HepG2 (cell line): ENCODE measurements at regions not wholly inside any gene's neighbourhood (a gene's known extent, or its start where the extent isn't known, plus 50 kb on each side); places are given as distances from the start of the nearest gene placed in this dataset.

ENCODE experiments used
- ATAC-seq: fragments of 200-7000 bp; cut with Tn5 transposase; 3 replicates; pipeline ENCODE4 v1.9.1; 2020; ENCODE audit warnings: mild to moderate bottlenecking, moderate library complexity
- BruUV-seq: library from RNA; stranded (reverse); fragments of 400-500 nt; replicated peaks from 2 replicates; lab custom pipeline; 2021; lab: Mats Ljungman, UMichigan
- CTCF ChIA-PET: fragments of 300-600 bp; formaldehyde crosslinking; extraction: SDS; loops from one replicate; lab custom pipeline; 2021; ENCODE audit warnings: low total read pairs, inconsistent platforms, low intra/inter-chr PET ratio; lab: Yijun Ruan, JAX
- POLR2A ChIA-PET: fragments of 350-600 bp; sonication (Branson Sonifier 250); formaldehyde crosslinking; loops from one replicate; lab custom pipeline; 2020; ENCODE audit warnings: antibody characterized with exemption, inconsistent platforms; lab: Yijun Ruan, JAX
- DNase-seq: peaks from one replicate; pipeline ENCODE4 v3.0.0-alpha.2; 2015; ENCODE audit warnings: low spot score
- FAIRE-seq: peaks from 3 replicates; lab custom pipeline; 2011; peaks lifted over from hg19 to GRCh38; lab: Jason Lieb, UNC
- H2AFZ ChIP-seq: one replicate; pipeline ENCODE4 v1.6.1; 2011; ENCODE audit warnings: low read length, inconsistent platforms
- H3K27ac ChIP-seq: fragments of 300-600 bp; 3 replicates; pipeline ENCODE4 v1.8.0; 2011; ENCODE audit warnings: mixed run types, mild to moderate bottlenecking, mixed read lengths, low read length, inconsistent platforms; ENCODE audit not compliant: insufficient read depth; ENCODE audit errors: extremely low read length
- H3K27me3 ChIP-seq, 2 experiments: fragments of 200-600 bp in 1 of 2; 2 replicates in 1 of 2; 3 replicates in 1 of 2; pipeline versions ENCODE4 v1.6.0 to v1.8.0; 2011; ENCODE audit warnings: low read length in 2 of 2, mild to moderate bottlenecking in 2 of 2, moderate library complexity in 2 of 2, inconsistent platforms in 1 of 2; ENCODE audit not compliant: insufficient read depth in 2 of 2, control insufficient read depth in 1 of 2
- H3K36me3 ChIP-seq, 2 experiments: fragments of 200-600 bp in 1 of 2; replicated peaks in 1 of 2; 2 replicates in 1 of 2; 3 replicates in 1 of 2; pipeline versions ENCODE4 v1.5.1 to v1.8.0; 2011; ENCODE audit warnings: low read length in 2 of 2, inconsistent platforms in 1 of 2; ENCODE audit not compliant: insufficient read depth in 2 of 2, control insufficient read depth in 1 of 2
- H3K4me1 ChIP-seq: 2 replicates; pipeline ENCODE4 v1.5.1; 2012; ENCODE audit warnings: low read length, inconsistent platforms; ENCODE audit not compliant: insufficient read depth
- H3K4me2 ChIP-seq: 2 replicates; pipeline ENCODE4 v1.6.0; 2011; ENCODE audit warnings: low read depth, low read length, inconsistent platforms
- H3K4me3 ChIP-seq, 3 experiments: fragments of 200-600 bp in 1 of 3; sonication (generic), shearing (Covaris generic) in 1 of 3; replicated peaks in 1 of 3; 2 replicates each; pipeline ENCODE4 v1.5.1; 2011 to 2016; ENCODE audit warnings: low read length in 3 of 3, inconsistent platforms in 2 of 3, low read depth in 2 of 3, mild to moderate bottlenecking in 2 of 3, control low read depth in 1 of 3, mixed read lengths in 1 of 3; ENCODE audit not compliant: insufficient read depth in 1 of 3
- H3K79me2 ChIP-seq: one replicate; pipeline ENCODE4 v1.6.1; 2011; ENCODE audit warnings: low read length, inconsistent platforms; ENCODE audit not compliant: insufficient read depth
- H3K9ac ChIP-seq: 2 replicates; pipeline ENCODE4 v1.6.0; 2011; ENCODE audit warnings: mild to moderate bottlenecking, low read depth, low read length, inconsistent platforms; ENCODE audit not compliant: insufficient read depth
- H3K9me3 ChIP-seq: 2 replicates; pipeline ENCODE4 v1.5.1; 2012; ENCODE audit warnings: mild to moderate bottlenecking, low read length
- H4K20me1 ChIP-seq: 2 replicates; pipeline ENCODE4 v1.6.0; 2011; ENCODE audit warnings: inconsistent platforms, mild to moderate bottlenecking, low read length, moderate library complexity; ENCODE audit not compliant: insufficient read depth
- CHCHD3 ChIP-seq: sonication (generic); formaldehyde crosslinking; IDR thresholded peaks from 2 replicates; pipeline ENCODE4 v1.8.0; 2022; ENCODE audit warnings: mild to moderate bottlenecking, missing genetic modification reagents, moderate library complexity
- FOXJ3 ChIP-seq: sonication (generic); formaldehyde crosslinking; IDR thresholded peaks from 2 replicates; pipeline ENCODE4 v1.4.0; 2020; ENCODE audit warnings: missing genetic modification reagents, mild to moderate bottlenecking, borderline replicate concordance
- GABPA ChIP-seq, 2 experiments: IDR thresholded peaks; 2 replicates each; pipeline ENCODE4 v1.6.1; 2011 to 2016; ENCODE audit warnings: low read depth in 2 of 2, low read length in 1 of 2, missing biosample characterization in 1 of 2, missing genetic modification characterization in 1 of 2
- HMG20B ChIP-seq: conservative IDR thresholded peaks from 2 replicates; pipeline ENCODE4 v1.6.1; 2016; ENCODE audit warnings: missing genetic modification reagents, missing compliant biosample characterization
- HNF1B ChIP-seq: sonication (generic); formaldehyde crosslinking; IDR thresholded peaks from 2 replicates; pipeline ENCODE4 v1.5.1; 2020; ENCODE audit warnings: mild to moderate bottlenecking, moderate library complexity, missing genetic modification reagents
- NFIB ChIP-seq: sonication (generic); formaldehyde crosslinking; IDR thresholded peaks from 2 replicates; pipeline ENCODE4 v1.9.0; 2021; ENCODE audit warnings: missing genetic modification reagents, mild to moderate bottlenecking, borderline replicate concordance
- POLR2G ChIP-seq: fragments of 200-400 bp; formaldehyde crosslinking; IDR thresholded peaks from 2 replicates; pipeline ENCODE4 v1.6.1; 2018; ENCODE audit warnings: mild to moderate bottlenecking, low read depth, low read length, moderate library complexity
- RFX1 ChIP-seq: fragments of 450-650 bp; IDR thresholded peaks from 2 replicates; pipeline ENCODE4 v1.6.1; 2017
- RNF2 ChIP-seq: fragments of 450-650 bp; conservative IDR thresholded peaks from 2 replicates; pipeline ENCODE4 v1.6.1; 2016; ENCODE audit warnings: low read depth
- SAFB2 ChIP-seq: sonication (generic); formaldehyde crosslinking; IDR thresholded peaks from 2 replicates; pipeline ENCODE4 v1.5.1; 2020; ENCODE audit warnings: missing genetic modification reagents, low read depth, mild to moderate bottlenecking, borderline replicate concordance
- TFAP4 ChIP-seq: sonication (generic); IDR thresholded peaks from 2 replicates; pipeline ENCODE4 v1.6.1; 2016; ENCODE audit warnings: low read depth, borderline replicate concordance
- ZNF205 ChIP-seq: IDR thresholded peaks from 2 replicates; pipeline ENCODE4 v1.6.1; 2018; ENCODE audit warnings: missing biosample characterization, missing genetic modification reagents
- ZNF414 ChIP-seq: sonication (generic); formaldehyde crosslinking; IDR thresholded peaks from 2 replicates; pipeline ENCODE4 v1.5.0; 2020; ENCODE audit warnings: missing genetic modification reagents
- ZNF484 ChIP-seq: sonication (generic); formaldehyde crosslinking; IDR thresholded peaks from 2 replicates; pipeline ENCODE4 v1.5.1; 2020; ENCODE audit warnings: mild to moderate bottlenecking, low read depth, missing genetic modification reagents, borderline replicate concordance
- WGBS: methylation state at CpG from one replicate; pipeline ENCODE4 v1.1.6; 2017; ENCODE audit warnings: low lambda C conversion rate; 5-methylcytosine and 5-hydroxymethylcytosine counted together
- in situ Hi-C: cut with HindIII; loops from 2 replicates; pipeline ENCODE4 v1.10.0; 2017; ENCODE audit warnings: low pct_unique_long_range_greater_than_20kb; ENCODE audit not compliant: extremely low pct_ligation_motif_present
- intact Hi-C: fragments of 100-400 bp; cut with micrococcal nuclease; formaldehyde crosslinking; loops from one replicate; pipeline ENCODE4 v1.10.0; 2022; ENCODE audit not compliant: unreplicated experiment
- TF ChIP-seq, protein P1 (sequence below): sonication (generic); formaldehyde crosslinking; IDR thresholded peaks from 2 replicates; pipeline ENCODE4 v1.4.0; 2020; ENCODE audit warnings: missing genetic modification reagents
- TF ChIP-seq, protein P2 (sequence below): IDR thresholded peaks from 2 replicates; pipeline ENCODE4 v1.6.1; 2016; ENCODE audit warnings: missing compliant biosample characterization, missing genetic modification reagents, borderline replicate concordance
- TF ChIP-seq, protein P3 (sequence below): sonication (generic); formaldehyde crosslinking; IDR thresholded peaks from 2 replicates; pipeline ENCODE4 v1.5.0; 2020; ENCODE audit warnings: mild to moderate bottlenecking, missing genetic modification reagents, borderline replicate concordance

- in situ Hi-C loops, result no loop called here
- intact Hi-C loops, result no loop called here
- no peak for DNase-seq
- CTCF ChIA-PET, result no interaction called here
- H3K9ac ChIP-seq, result no peak overlapping the region
- H4K20me1 ChIP-seq, result no peaks in the 10 kb centered on the region
- no peaks in the 10 kb centered on the region for H3K4me1 ChIP-seq
- no peaks in the 10 kb centered on the region for H3K9me3 ChIP-seq
- BruUV-seq, result no TSS peak
- H3K4me3 ChIP-seq, result no peak overlapping the region
- no peaks in the 10 kb centered on the region for H3K79me2 ChIP-seq
- WGBS, result 2% methylated on average over 4 of the region's 7 CpGs
- H3K36me3 ChIP-seq, result no peaks in the 10 kb centered on the region
- H3K27ac ChIP-seq, result no peak overlapping the region
- H3K4me2 ChIP-seq, result no peak overlapping the region
- ATAC-seq, result no peak
- H2AFZ ChIP-seq, result no peak overlapping the region
- POLR2A ChIA-PET, result no interaction called here
- no peak for FAIRE-seq
- H3K27me3 ChIP-seq, result peaks cover 2 to 28% of the 10 kb centered on the region in 2 experiments; a peak in 3 of 5 replicates
- TF ChIP-seq, protein P1, sequence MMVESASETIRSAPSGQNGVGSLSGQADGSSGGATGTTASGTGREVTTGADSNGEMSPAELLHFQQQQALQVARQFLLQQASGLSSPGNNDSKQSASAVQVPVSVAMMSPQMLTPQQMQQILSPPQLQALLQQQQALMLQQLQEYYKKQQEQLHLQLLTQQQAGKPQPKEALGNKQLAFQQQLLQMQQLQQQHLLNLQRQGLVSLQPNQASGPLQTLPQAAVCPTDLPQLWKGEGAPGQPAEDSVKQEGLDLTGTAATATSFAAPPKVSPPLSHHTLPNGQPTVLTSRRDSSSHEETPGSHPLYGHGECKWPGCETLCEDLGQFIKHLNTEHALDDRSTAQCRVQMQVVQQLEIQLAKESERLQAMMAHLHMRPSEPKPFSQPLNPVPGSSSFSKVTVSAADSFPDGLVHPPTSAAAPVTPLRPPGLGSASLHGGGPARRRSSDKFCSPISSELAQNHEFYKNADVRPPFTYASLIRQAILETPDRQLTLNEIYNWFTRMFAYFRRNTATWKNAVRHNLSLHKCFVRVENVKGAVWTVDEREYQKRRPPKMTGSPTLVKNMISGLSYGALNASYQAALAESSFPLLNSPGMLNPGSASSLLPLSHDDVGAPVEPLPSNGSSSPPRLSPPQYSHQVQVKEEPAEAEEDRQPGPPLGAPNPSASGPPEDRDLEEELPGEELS, result no peak
- TF ChIP-seq GABPA (IDR thresholded peaks at IDR 0.05; ENCODE audit: low read depth, low read length), result no peak
- TF ChIP-seq GABPA (CRISPR knock-in tag; IDR thresholded peaks at IDR 0.05; ENCODE audit: low read depth), result no peak
- no peak for TF ChIP-seq HMG20B (CRISPR knock-in tag)
- TF ChIP-seq HNF1B, result no peak
- no peak for TF ChIP-seq POLR2G
- TF ChIP-seq, protein P2, sequence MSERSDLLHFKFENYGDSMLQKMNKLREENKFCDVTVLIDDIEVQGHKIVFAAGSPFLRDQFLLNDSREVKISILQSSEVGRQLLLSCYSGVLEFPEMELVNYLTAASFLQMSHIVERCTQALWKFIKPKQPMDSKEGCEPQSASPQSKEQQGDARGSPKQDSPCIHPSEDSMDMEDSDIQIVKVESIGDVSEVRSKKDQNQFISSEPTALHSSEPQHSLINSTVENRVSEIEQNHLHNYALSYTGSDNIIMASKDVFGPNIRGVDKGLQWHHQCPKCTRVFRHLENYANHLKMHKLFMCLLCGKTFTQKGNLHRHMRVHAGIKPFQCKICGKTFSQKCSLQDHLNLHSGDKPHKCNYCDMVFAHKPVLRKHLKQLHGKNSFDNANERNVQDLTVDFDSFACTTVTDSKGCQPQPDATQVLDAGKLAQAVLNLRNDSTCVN (CRISPR knock-in tag), result no peak
- TF ChIP-seq CHCHD3, result no peak
- TF ChIP-seq ZNF205, result no peak
- TF ChIP-seq RNF2, result no peak
- TF ChIP-seq FOXJ3, result no peak
- no peak for TF ChIP-seq TFAP4
- TF ChIP-seq ZNF414 (CRISPR knock-in tag), result no peak
- TF ChIP-seq RFX1, result no peak
- TF ChIP-seq ZNF484 (CRISPR knock-in tag), result no peak
- no peak for TF ChIP-seq NFIB (CRISPR knock-in tag)
- TF ChIP-seq, protein P3, sequence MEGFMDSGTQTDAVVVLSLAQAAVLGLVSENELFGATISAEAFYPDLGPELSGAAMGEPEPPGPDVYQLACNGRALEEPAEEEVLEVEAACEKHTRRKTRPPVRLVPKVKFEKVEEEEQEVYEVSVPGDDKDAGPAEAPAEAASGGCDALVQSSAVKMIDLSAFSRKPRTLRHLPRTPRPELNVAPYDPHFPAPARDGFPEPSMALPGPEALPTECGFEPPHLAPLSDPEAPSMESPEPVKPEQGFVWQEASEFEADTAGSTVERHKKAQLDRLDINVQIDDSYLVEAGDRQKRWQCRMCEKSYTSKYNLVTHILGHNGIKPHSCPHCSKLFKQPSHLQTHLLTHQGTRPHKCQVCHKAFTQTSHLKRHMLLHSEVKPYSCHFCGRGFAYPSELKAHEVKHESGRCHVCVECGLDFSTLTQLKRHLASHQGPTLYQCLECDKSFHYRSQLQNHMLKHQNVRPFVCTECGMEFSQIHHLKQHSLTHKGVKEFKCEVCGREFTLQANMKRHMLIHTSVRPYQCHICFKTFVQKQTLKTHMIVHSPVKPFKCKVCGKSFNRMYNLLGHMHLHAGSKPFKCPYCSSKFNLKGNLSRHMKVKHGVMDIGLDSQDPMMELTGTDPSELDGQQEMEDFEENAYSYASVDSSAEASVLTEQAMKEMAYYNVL (CRISPR knock-in tag), result no peak
- TF ChIP-seq SAFB2 (CRISPR knock-in tag), result no peak
Observed at GRCh38 chr15:93420477-93420876, 331.5 kb upstream of the RGMA start.
